Upper lobe of left lung (tissue), 4 donors: ENCODE measurements at regions not wholly inside any gene's neighbourhood (a gene's known extent, or its start where the extent isn't known, plus 50 kb on each side); places are given as distances from the start of the nearest gene placed in this dataset.

Experiments used
- POLR2AphosphoS5 ChIP-seq, 2 donors: sonication (generic); formaldehyde crosslinking; IDR thresholded peaks; one replicate each; pipeline ENCODE4 v1.5.1; 2017; ENCODE audit warnings: antibody characterized with exemption in 2 of 2
- TF ChIP-seq, protein P1 (sequence below), 6 experiments: fragments of 450-650 bp in 4 of 6; fragments of 200-600 bp in 2 of 6; sonication (generic) in 2 of 6; IDR thresholded peaks; one replicate each; pipeline ENCODE4 v1.5.1; 2016 to 2019; ENCODE audit warnings: antibody characterized with exemption in 6 of 6

DNA sequence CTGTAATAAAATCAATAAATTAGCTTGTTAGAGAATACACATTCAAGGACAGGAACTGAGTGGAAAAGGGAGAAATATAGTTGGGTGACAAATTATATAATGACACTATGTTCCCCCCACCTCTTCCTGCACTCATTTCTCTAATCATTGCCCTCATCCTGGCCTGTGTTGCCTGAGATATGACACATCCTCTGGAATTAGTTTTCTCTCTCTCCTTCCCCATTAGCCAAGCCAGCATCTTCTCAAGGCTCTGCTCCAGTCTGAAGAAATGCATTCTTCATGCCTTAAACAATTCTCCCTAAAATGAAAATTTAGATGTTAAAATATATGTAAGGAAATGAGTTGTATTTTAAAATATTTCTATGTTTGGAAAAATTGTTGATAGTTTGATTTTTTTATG, 280.3 kb downstream of the POU4F1 start:
- TF ChIP-seq POLR2AphosphoS5 (IDR thresholded peaks at IDR 0.05) = no peak
- TF ChIP-seq, protein P1, sequence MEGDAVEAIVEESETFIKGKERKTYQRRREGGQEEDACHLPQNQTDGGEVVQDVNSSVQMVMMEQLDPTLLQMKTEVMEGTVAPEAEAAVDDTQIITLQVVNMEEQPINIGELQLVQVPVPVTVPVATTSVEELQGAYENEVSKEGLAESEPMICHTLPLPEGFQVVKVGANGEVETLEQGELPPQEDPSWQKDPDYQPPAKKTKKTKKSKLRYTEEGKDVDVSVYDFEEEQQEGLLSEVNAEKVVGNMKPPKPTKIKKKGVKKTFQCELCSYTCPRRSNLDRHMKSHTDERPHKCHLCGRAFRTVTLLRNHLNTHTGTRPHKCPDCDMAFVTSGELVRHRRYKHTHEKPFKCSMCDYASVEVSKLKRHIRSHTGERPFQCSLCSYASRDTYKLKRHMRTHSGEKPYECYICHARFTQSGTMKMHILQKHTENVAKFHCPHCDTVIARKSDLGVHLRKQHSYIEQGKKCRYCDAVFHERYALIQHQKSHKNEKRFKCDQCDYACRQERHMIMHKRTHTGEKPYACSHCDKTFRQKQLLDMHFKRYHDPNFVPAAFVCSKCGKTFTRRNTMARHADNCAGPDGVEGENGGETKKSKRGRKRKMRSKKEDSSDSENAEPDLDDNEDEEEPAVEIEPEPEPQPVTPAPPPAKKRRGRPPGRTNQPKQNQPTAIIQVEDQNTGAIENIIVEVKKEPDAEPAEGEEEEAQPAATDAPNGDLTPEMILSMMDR (IDR thresholded peaks at IDR 0.05) = no peak
